Right lobe of liver (tissue), 6 donors: ENCODE measurements at regions not wholly inside any gene's neighbourhood (a gene's known extent, or its start where the extent isn't known, plus 50 kb on each side); places are given as distances from the start of the nearest gene placed in this dataset.
"Not testable (repeated sequence)": the region's sequence is repeated elsewhere in the genome, so short reads cannot be mapped to it uniquely, and the experiment has no call there.

Experiments
- ATAC-seq, 4 donors: fragments of 200-7000 bp; cut with Tn5 transposase; one replicate each; pipeline ENCODE4 v1.9.1; 2020; ENCODE audit warnings: mild to moderate bottlenecking in 4 of 4, moderate library complexity in 4 of 4
- DNase-seq, 3 donors: peaks; one replicate each; pipeline ENCODE4 v3.0.0-alpha.2; 2020
- H3K27ac ChIP-seq, 3 donors: fragments of 200-600 bp; one replicate each; pipeline ENCODE4 v1.8.0; 2022
- H3K27me3 ChIP-seq, 2 donors: fragments of 200-600 bp; one replicate each; pipeline ENCODE4 v1.8.0; 2022
- H3K36me3 ChIP-seq, 4 donors: fragments of 200-600 bp; sonication (generic) in 1 of 4; one replicate each; pipeline versions ENCODE4 v1.5.1 to v1.8.0; 2017 to 2022; ENCODE audit warnings: control low read depth in 1 of 4
- H3K4me1 ChIP-seq, 4 donors: fragments of 200-600 bp; sonication (generic) in 1 of 4; one replicate each; pipeline versions ENCODE4 v1.5.1 to v1.8.0; 2017 to 2022; ENCODE audit warnings: control low read depth in 1 of 4
- H3K4me3 ChIP-seq, 3 donors: fragments of 200-600 bp; one replicate each; pipeline ENCODE4 v1.8.0; 2022
- H3K9me3 ChIP-seq, 4 donors: fragments of 200-600 bp; sonication (generic) in 1 of 4; one replicate each; pipeline versions ENCODE4 v1.5.1 to v1.8.0; 2017 to 2022; ENCODE audit warnings: control low read depth in 1 of 4
- CTCF ChIP-seq, 4 donors: fragments of 200-600 bp in 3 of 4; fragments of 450-650 bp in 1 of 4; IDR thresholded peaks; one replicate each; pipeline versions ENCODE4 v1.5.1 to v1.8.0; 2016 to 2022; ENCODE audit warnings: antibody characterized with exemption in 4 of 4, mild to moderate bottlenecking in 2 of 4
- POLR2A ChIP-seq: fragments of 450-650 bp; IDR thresholded peaks from one replicate; pipeline ENCODE4 v1.6.1; 2017; ENCODE audit warnings: antibody characterized with exemption, mild to moderate bottlenecking
- WGBS: methylation state at CpG from one replicate; pipeline ENCODE4 v1.1.6; 2018; ENCODE audit warnings: low coverage, low lambda C conversion rate; ENCODE audit not compliant: insufficient coverage; ENCODE audit errors: missing lambda C conversion rate; 5-methylcytosine and 5-hydroxymethylcytosine counted together
- intact Hi-C, 2 donors: fragments of 100-400 bp; cut with DNase I; formaldehyde crosslinking; loops; one replicate each; pipeline versions ENCODE4 v1.11.2 to v1.14.1; 2022
- donor health status: DM: no; HTN: yes; CAD: no.
- donor health status: DM: no; HTN: no; CAD: no.
- donor health status: DM: no; HTN: no; CAD: no.
- donor health status: DM: no; HTN: yes; CAD: no.
- donor health status: DM: no; HTN: yes; CAD: no.

GRCh38 chr5:25975885-25976284 is 1062.5 kb downstream of the CDH9 start:
- H3K27me3 ChIP-seq, result no peaks in the 10 kb centered on the region
- peak; percentile 54 to 75 (median 72) for ATAC-seq
- WGBS, result 37% methylated on average over 2 of the region's 2 CpGs
- intact Hi-C loops, result no loop called here
- TF ChIP-seq POLR2A (no peak), CTCF (IDR thresholded peaks at IDR 0.05) (no peak)
- DNase-seq, result no peak
- H3K9me3 ChIP-seq, result no peaks in the 10 kb centered on the region
- peaks cover 0 to 11% (median 4%) of the 10 kb centered on the region in 4 donors for H3K4me1 ChIP-seq
- no peaks in the 10 kb centered on the region for H3K36me3 ChIP-seq
- H3K4me3 ChIP-seq, result no peak overlapping the region
- peak overlapping the region in 1 of 3 donors; percentile 28 for H3K27ac ChIP-seq

GRCh38 chr5:25974451-25974850 is 1063.9 kb downstream of the CDH9 start:
- ATAC-seq, result no peak

GRCh38 chr5:25970906-25971489 is 1067.4 kb downstream of the CDH9 start:
- no peaks in the 10 kb centered on the region for H3K27me3 ChIP-seq
- WGBS, result 29% methylated on average over 3 of the region's 3 CpGs
- TF ChIP-seq CTCF (IDR thresholded peaks at IDR 0.05) (no peak), POLR2A (no peak)
- peaks cover 0 to 20% (median 6%) of the 10 kb centered on the region in 4 donors for H3K4me1 ChIP-seq
- intact Hi-C loops, result no loop called here
- H3K9me3 ChIP-seq, result no peaks in the 10 kb centered on the region
- H3K4me3 ChIP-seq, result no peak overlapping the region
- H3K36me3 ChIP-seq, result no peaks in the 10 kb centered on the region
- H3K27ac ChIP-seq, result peak overlapping the region in 2 of 3 donors; percentile 67
- ATAC-seq (peak; percentile 69 to 85 (median 81)), DNase-seq (no peak)

More at GRCh38 chr5:25974451-25974850, 1063.9 kb downstream of the CDH9 start:
- no peak overlapping the region for H3K4me3 ChIP-seq
- intact Hi-C loops, result no loop called here
- TF ChIP-seq POLR2A (no peak), CTCF (IDR thresholded peaks at IDR 0.05) (no peak)
- DNase-seq, result no peak
- H3K27ac ChIP-seq, result no peak overlapping the region
- peaks cover 0 to 16% (median 6%) of the 10 kb centered on the region in 4 donors for H3K4me1 ChIP-seq
- 63% methylated on average over 1 of the region's 1 CpG for WGBS
- no peaks in the 10 kb centered on the region for H3K36me3 ChIP-seq
- no peaks in the 10 kb centered on the region for H3K9me3 ChIP-seq
- H3K27me3 ChIP-seq, result no peaks in the 10 kb centered on the region

- H3K4me3 ChIP-seq, result not testable (repeated sequence)
Measured at GRCh38 chr5:25969042-25969441, 1069.3 kb downstream of the CDH9 start.

DNA sequence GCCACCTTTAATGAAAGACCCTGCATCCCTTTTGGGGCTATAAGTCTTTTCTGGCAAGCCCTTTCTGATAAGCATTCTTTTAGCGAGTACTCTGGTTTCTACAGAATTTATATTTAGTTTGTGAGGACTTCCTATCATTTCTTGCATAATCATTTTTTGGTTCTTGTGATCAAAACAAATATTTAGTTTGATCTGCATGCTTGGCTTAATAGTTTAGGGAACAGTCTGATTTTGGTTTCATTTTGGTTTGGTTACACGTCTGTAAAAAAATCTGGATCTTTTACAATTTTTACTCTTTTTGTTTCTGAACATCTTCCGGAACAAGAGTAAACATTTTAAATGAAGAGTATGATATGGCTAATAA is 1074.4 kb downstream of the CDH9 start:
- Histone ChIP-seq H3K4me3 (peak overlapping the region; percentile 20 to 45 (median 39)), H3K9me3 (no peaks in the 10 kb centered on the region), H3K27me3 (no peaks in the 10 kb centered on the region), H3K27ac (peak overlapping the region; percentile 46 to 82 (median 81)), H3K36me3 (no peaks in the 10 kb centered on the region), H3K4me1 (peaks cover 0 to 4% (median 0%) of the 10 kb centered on the region in 4 donors)
- DNase-seq (no peak), ATAC-seq (peak; percentile 69 to 85 (median 74))
- TF ChIP-seq POLR2A, result no peak
- TF ChIP-seq CTCF (IDR thresholded peaks at IDR 0.05), result no peak
- WGBS, result 34% methylated on average over 3 of the region's 3 CpGs
- intact Hi-C loops, result no loop called here

More at GRCh38 chr5:25969042-25969441, 1069.3 kb downstream of the CDH9 start:
- H3K9me3 ChIP-seq, DNase-seq, intact Hi-C loops, H3K36me3 ChIP-seq, H3K27me3 ChIP-seq, H3K27ac ChIP-seq, ATAC-seq: not testable (repeated sequence)
- H3K4me1 ChIP-seq, result peaks cover 0 to 20% (median 6%) of the 10 kb centered on the region in 4 donors
- WGBS, result 80% methylated on average over 1 of the region's 2 CpGs
